ENCODE measurements at regions not wholly inside any gene's neighbourhood (a gene's known extent, or its start where the extent isn't known, plus 50 kb on each side); places are given as distances from the start of the nearest gene placed in this dataset.

DNA sequence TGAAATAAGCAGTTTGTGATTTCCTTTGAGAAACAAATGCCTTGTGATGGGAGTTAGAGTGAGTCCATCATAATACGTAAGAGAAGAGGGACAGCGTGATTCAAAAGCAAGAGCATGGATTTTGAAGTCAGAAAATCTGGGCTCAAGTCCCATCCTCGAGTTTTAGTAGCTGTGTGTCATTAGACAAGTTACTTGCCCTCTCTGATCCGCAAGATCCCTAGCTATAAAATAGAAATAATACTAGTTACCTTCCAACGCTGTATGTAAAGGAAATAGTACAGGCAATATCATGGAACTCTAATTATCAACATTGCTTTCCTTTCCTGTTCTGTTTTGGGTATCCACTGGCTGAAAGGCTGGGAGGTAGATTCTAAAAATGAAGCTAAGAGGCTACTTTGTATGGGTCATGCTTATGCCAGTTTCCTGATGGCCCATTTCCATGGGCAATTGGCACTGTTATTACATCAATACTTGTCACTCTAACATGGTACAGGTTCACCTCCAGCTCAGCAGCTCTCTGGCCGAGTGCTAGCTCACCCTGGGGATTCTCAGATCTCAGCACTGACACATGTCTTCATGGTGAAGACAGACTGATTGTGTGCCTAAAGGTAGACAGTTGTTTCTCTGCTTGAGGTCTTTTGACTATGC lies 241.7 kb upstream of the KLF4 start:
- TF ChIP-seq, protein P1, sequence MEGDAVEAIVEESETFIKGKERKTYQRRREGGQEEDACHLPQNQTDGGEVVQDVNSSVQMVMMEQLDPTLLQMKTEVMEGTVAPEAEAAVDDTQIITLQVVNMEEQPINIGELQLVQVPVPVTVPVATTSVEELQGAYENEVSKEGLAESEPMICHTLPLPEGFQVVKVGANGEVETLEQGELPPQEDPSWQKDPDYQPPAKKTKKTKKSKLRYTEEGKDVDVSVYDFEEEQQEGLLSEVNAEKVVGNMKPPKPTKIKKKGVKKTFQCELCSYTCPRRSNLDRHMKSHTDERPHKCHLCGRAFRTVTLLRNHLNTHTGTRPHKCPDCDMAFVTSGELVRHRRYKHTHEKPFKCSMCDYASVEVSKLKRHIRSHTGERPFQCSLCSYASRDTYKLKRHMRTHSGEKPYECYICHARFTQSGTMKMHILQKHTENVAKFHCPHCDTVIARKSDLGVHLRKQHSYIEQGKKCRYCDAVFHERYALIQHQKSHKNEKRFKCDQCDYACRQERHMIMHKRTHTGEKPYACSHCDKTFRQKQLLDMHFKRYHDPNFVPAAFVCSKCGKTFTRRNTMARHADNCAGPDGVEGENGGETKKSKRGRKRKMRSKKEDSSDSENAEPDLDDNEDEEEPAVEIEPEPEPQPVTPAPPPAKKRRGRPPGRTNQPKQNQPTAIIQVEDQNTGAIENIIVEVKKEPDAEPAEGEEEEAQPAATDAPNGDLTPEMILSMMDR (IDR thresholded peaks at IDR 0.05), result no peak
- TF ChIP-seq POLR2A (IDR thresholded peaks at IDR 0.05) (no peak), EP300 (IDR thresholded peaks at IDR 0.05) (no peak), POLR2AphosphoS5 (IDR thresholded peaks at IDR 0.05) (no peak)
- no peaks in the 10 kb centered on the region for H3K9me3 ChIP-seq
- intact Hi-C loops (cut with DNase I), result loop anchor here (5.0 kb wide), 3 partner anchors 94 to 411 kb away; no protein-coding TSS in a partner anchor
- peaks cover 0 to 32% (median 16%) of the 10 kb centered on the region in 4 donors for H3K4me1 ChIP-seq
- DNase-seq, result no peak
- H3K27me3 ChIP-seq, result no peaks in the 10 kb centered on the region
- no peak overlapping the region for H3K4me3 ChIP-seq
- 92 to 94% methylated on average over 6 of the region's 6 CpGs for WGBS, 2 donors
- H3K27ac ChIP-seq, result no peak overlapping the region
- H3K36me3 ChIP-seq, result no peaks in the 10 kb centered on the region

- H3K4me3 ChIP-seq, result no peak overlapping the region
- peaks cover 0 to 32% (median 16%) of the 10 kb centered on the region in 4 donors for H3K4me1 ChIP-seq
- 96 to 97% methylated on average over 1 of the region's 1 CpG for WGBS, 2 donors
- no peak for DNase-seq
- no peaks in the 10 kb centered on the region for H3K9me3 ChIP-seq
- no peaks in the 10 kb centered on the region for H3K36me3 ChIP-seq
- no peak for TF ChIP-seq POLR2AphosphoS5 (IDR thresholded peaks at IDR 0.05)
- no peak for TF ChIP-seq EP300 (IDR thresholded peaks at IDR 0.05)
- no peak for TF ChIP-seq POLR2A (IDR thresholded peaks at IDR 0.05)
- TF ChIP-seq, protein P1 (IDR thresholded peaks at IDR 0.05), result no peak
- intact Hi-C loops (cut with DNase I), result loop anchor here (5.0 kb wide), 3 partner anchors 93 to 412 kb away; no protein-coding TSS in a partner anchor
- H3K27ac ChIP-seq, result no peak overlapping the region
- H3K27me3 ChIP-seq, result no peaks in the 10 kb centered on the region
These were observed 241.1 kb upstream of the KLF4 start for GRCh38 chr9:107730666-107731065.

DNA sequence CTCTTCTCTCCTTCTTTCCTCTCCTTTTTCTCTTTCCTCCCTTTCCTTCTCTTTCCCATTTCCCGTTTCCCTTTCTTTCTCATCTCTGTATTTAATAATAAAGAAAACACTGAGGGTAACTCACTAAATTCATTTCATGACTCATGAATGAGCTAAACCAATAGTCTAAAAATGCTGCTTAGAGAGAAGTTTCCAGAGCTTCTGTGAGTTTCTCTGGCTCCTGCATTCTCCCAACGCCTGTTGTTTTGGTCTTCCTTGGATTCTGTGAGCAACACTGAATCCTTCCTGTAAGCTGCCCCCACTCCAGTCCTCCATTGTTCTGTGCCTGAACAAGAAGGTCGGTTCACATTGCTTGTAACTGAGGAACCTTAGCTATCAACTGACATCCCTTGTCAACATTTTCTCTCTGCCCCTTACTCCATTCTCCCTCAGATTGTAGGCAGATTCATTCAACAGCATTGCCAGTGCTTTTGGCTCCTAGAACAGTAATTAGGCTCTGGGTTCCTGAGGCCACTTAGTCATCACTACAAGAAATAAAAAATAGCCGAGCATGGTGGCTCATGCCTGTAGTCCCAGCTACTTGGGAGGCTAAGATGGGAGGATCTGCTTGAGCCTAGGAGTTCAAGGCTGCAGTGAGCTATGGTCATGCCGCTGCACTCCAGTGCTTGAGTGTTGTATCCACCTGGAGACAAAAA lies 237.7 kb upstream of the KLF4 start:
- H3K27ac ChIP-seq, result no peak overlapping the region
- no peaks in the 10 kb centered on the region for H3K36me3 ChIP-seq
- no peak for DNase-seq
- WGBS, 2 donors, result 87% methylated on average over 5 of the region's 5 CpGs
- H3K4me1 ChIP-seq, result peaks cover 0 to 2% (median 0%) of the 10 kb centered on the region in 4 donors
- no peaks in the 10 kb centered on the region for H3K27me3 ChIP-seq
- no peak overlapping the region for H3K4me3 ChIP-seq
- H3K9me3 ChIP-seq, result no peaks in the 10 kb centered on the region
- TF ChIP-seq POLR2A (IDR thresholded peaks at IDR 0.05), result no peak
- no peak for TF ChIP-seq POLR2AphosphoS5 (IDR thresholded peaks at IDR 0.05)
- TF ChIP-seq, protein P1 (IDR thresholded peaks at IDR 0.05), result no peak
- TF ChIP-seq EP300 (IDR thresholded peaks at IDR 0.05), result no peak
- intact Hi-C loops (cut with DNase I), result no loop called here

- TF ChIP-seq EP300 (IDR thresholded peaks at IDR 0.05), result no peak
- no peak for TF ChIP-seq POLR2AphosphoS5 (IDR thresholded peaks at IDR 0.05)
- TF ChIP-seq POLR2A (IDR thresholded peaks at IDR 0.05), result no peak
- TF ChIP-seq, protein P1 (IDR thresholded peaks at IDR 0.05), result no peak
- no peak overlapping the region for H3K4me3 ChIP-seq
- no peaks in the 10 kb centered on the region for H3K27me3 ChIP-seq
- no peak overlapping the region for H3K27ac ChIP-seq
- H3K4me1 ChIP-seq, result no peaks in the 10 kb centered on the region
- H3K9me3 ChIP-seq, result no peaks in the 10 kb centered on the region
- intact Hi-C loops (cut with DNase I), result no loop called here
- H3K36me3 ChIP-seq, result no peaks in the 10 kb centered on the region
- DNase-seq, result no peak
- 85 to 93% methylated on average over 4 of the region's 4 CpGs for WGBS, 2 donors
These were observed 233.4 kb upstream of the KLF4 start for GRCh38 chr9:107723015-107723414.
